ENCODE measurements at regions not wholly inside any gene's neighbourhood (a gene's known extent, or its start where the extent isn't known, plus 50 kb on each side); places are given as distances from the start of the nearest gene placed in this dataset.

DNA sequence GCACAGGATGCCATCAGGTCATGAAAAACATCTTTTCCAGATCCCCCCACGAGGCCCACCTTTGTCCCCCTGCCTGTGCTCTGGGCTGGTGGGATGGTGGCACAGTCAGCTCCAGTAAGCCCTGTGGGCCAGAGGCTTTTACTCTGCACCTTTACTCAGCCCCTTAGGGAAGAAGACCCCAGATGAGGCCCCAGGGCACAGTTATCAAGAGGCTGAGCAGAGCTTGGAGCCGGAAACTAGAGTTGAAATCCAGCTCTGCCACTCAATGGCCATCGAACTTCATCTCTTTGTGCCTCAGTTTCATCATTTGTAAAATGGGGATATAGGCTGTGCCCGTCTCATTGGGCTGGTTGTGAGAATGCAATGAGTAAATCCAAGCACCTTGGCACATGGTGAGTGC, 81.7 kb upstream of the TOX2 start:
- Mint-ChIP-seq H3K27ac (no peak overlapping the region), H3K4me1 (no peaks in the 10 kb centered on the region), H3K27me3 (ENCODE audit: low read depth) (peaks cover 11% of the 10 kb centered on the region), H3K4me3 (no peak overlapping the region), H3K9me3 (peaks cover 0 to 4% of the 10 kb centered on the region in 2 experiments; a peak in 2 of 5 replicates), H3K36me3 (ENCODE audit: insufficient read depth in 1 of 3, low read depth in 3 of 3) (0 out of 7 replicates have a peak, but pooled peaks cover 0 to 1% (median 0%) of the 10 kb centered on the region in 3 experiments)
- no peak overlapping the region for H3K4me2 ChIP-seq (ENCODE audit: insufficient read depth, insufficient read length, low read length)
- H3K27ac ChIP-seq (ENCODE audit: insufficient read length, low read depth, low read length) = no peak overlapping the region
- H4K20me1 ChIP-seq (ENCODE audit: control insufficient read depth, insufficient read depth, insufficient read length) = no peaks in the 10 kb centered on the region
- H3K79me1 ChIP-seq (ENCODE audit: insufficient read depth, low read depth, low read length, poor library complexity, severe bottlenecking) = no peaks in the 10 kb centered on the region
- TF ChIP-seq, protein P1, sequence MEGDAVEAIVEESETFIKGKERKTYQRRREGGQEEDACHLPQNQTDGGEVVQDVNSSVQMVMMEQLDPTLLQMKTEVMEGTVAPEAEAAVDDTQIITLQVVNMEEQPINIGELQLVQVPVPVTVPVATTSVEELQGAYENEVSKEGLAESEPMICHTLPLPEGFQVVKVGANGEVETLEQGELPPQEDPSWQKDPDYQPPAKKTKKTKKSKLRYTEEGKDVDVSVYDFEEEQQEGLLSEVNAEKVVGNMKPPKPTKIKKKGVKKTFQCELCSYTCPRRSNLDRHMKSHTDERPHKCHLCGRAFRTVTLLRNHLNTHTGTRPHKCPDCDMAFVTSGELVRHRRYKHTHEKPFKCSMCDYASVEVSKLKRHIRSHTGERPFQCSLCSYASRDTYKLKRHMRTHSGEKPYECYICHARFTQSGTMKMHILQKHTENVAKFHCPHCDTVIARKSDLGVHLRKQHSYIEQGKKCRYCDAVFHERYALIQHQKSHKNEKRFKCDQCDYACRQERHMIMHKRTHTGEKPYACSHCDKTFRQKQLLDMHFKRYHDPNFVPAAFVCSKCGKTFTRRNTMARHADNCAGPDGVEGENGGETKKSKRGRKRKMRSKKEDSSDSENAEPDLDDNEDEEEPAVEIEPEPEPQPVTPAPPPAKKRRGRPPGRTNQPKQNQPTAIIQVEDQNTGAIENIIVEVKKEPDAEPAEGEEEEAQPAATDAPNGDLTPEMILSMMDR (conservative IDR thresholded peaks at IDR 0.05) = no peak
- H4K5ac ChIP-seq (ENCODE audit: insufficient read length, low read depth, low read length) = no peak overlapping the region
- no peaks in the 10 kb centered on the region for H3K4me1 ChIP-seq (ENCODE audit: insufficient read depth, low read length)
- H3K23me2 ChIP-seq (ENCODE audit: insufficient read length, low read depth, low read length, poor library complexity, severe bottlenecking) = no peaks in the 10 kb centered on the region
- H2AFZ ChIP-seq (ENCODE audit: low read length) = no peak overlapping the region
- no peak overlapping the region for H3K56ac ChIP-seq (ENCODE audit: insufficient read length, low read depth, low read length)
- H4K91ac ChIP-seq (ENCODE audit: insufficient read length, low read depth, low read length) = no peak overlapping the region
- H2BK15ac ChIP-seq (ENCODE audit: low read depth, low read length) = no peak overlapping the region
- WGBS (ENCODE audit: extremely low coverage, insufficient read length, low lambda C conversion rate) = no CpG with 5 or more reads among the region's 4 CpGs
- H3K9ac ChIP-seq (ENCODE audit: extremely low read depth, insufficient read length, low read length) = no peak overlapping the region
- no peaks in the 10 kb centered on the region for H3K27me3 ChIP-seq (ENCODE audit: insufficient read depth, low read length)
- no peak overlapping the region for H3K23ac ChIP-seq (ENCODE audit: insufficient read length, low read depth, low read length)
- H3K4ac ChIP-seq (ENCODE audit: low read depth, low read length) = no peak overlapping the region
- no peak overlapping the region for H2BK20ac ChIP-seq (ENCODE audit: low read depth, low read length, poor library complexity, severe bottlenecking)
- H4K8ac ChIP-seq (replicated peaks; ENCODE audit: insufficient read length, low read depth, low read length) = no peak overlapping the region
- no peak overlapping the region for H2AK5ac ChIP-seq (ENCODE audit: insufficient read length, low read length)
- H2BK12ac ChIP-seq (ENCODE audit: insufficient read length, low read depth, low read length) = no peak overlapping the region
- no peak overlapping the region for H3K14ac ChIP-seq (ENCODE audit: insufficient read depth, low read length)
- H2BK120ac ChIP-seq (ENCODE audit: low read depth, low read length, poor library complexity, severe bottlenecking) = no peak overlapping the region
- no peak overlapping the region for H2BK5ac ChIP-seq (ENCODE audit: insufficient read length, low read length)
- H3K18ac ChIP-seq (ENCODE audit: insufficient read length, low read depth, low read length) = no peak overlapping the region
- DNase-seq = no peak
- H3K79me2 ChIP-seq (ENCODE audit: insufficient read depth, low read length) = no peaks in the 10 kb centered on the region
- H3K9me3 ChIP-seq (ENCODE audit: control insufficient read depth, low read depth, low read length) = no peaks in the 10 kb centered on the region
- H3T11ph ChIP-seq (ENCODE audit: low read length) = no peak overlapping the region
